ENCODE measurements at regions not wholly inside any gene's neighbourhood (a gene's known extent, or its start where the extent isn't known, plus 50 kb on each side); places are given as distances from the start of the nearest gene placed in this dataset.
"Not testable (repeated sequence)": the region's sequence is repeated elsewhere in the genome, so short reads cannot be mapped to it uniquely, and the experiment has no call there.

GRCh38 chr21:35467566-35467965, 418.5 kb upstream of the RUNX1 start:
- Histone ChIP-seq H3K27me3 (ENCODE audit: control insufficient read depth in 1 of 2, insufficient read depth in 2 of 2, low read length in 2 of 2) (no peaks in the 10 kb centered on the region), H3K9me3 (ENCODE audit: low read length) (no peaks in the 10 kb centered on the region), H2AFZ (ENCODE audit: low read length) (no peak overlapping the region), H3K4me1 (ENCODE audit: insufficient read depth, low read length) (no peaks in the 10 kb centered on the region), H3K4me3 (replicated peaks in 1 of 3; ENCODE audit: insufficient read depth in 1 of 3, low read depth in 2 of 3, low read length in 3 of 3) (no peak overlapping the region), H3K27ac (ENCODE audit: extremely low read length, insufficient read depth, low read length) (no peak overlapping the region), H3K79me2 (ENCODE audit: insufficient read depth, low read length) (no peaks in the 10 kb centered on the region), H3K4me2 (ENCODE audit: low read depth, low read length) (no peak overlapping the region), H3K36me3 (replicated peaks in 1 of 2; ENCODE audit: control insufficient read depth in 1 of 2, insufficient read depth in 2 of 2, low read length in 2 of 2) (no peaks in the 10 kb centered on the region), H4K20me1 (ENCODE audit: insufficient read depth, low read length) (no peaks in the 10 kb centered on the region), H3K9ac (ENCODE audit: insufficient read depth, low read depth, low read length) (no peak overlapping the region)
- ATAC-seq = no peak
- no peak for FAIRE-seq
- CTCF ChIA-PET (ENCODE audit: low intra/inter-chr PET ratio, low total read pairs) = no interaction called here
- intact Hi-C loops (cut with micrococcal nuclease; ENCODE audit: unreplicated experiment) = no loop called here
- in situ Hi-C loops (cut with HindIII; ENCODE audit: extremely low pct_ligation_motif_present, low pct_unique_long_range_greater_than_20kb) = no loop called here
- BruUV-seq (replicated peaks) = no TSS peak
- no peak for TF ChIP-seq ZNF530 (CRISPR knock-in tag; IDR thresholded peaks at IDR 0.05; ENCODE audit: low read depth)
- TF ChIP-seq, protein P1, sequence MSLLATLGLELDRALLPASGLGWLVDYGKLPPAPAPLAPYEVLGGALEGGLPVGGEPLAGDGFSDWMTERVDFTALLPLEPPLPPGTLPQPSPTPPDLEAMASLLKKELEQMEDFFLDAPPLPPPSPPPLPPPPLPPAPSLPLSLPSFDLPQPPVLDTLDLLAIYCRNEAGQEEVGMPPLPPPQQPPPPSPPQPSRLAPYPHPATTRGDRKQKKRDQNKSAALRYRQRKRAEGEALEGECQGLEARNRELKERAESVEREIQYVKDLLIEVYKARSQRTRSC (CRISPR knock-in tag; IDR thresholded peaks at IDR 0.05; ENCODE audit: low read depth) = no peak
- no peak for TF ChIP-seq ARID4A (CRISPR knock-in tag; IDR thresholded peaks at IDR 0.05; ENCODE audit: borderline replicate concordance)
- TF ChIP-seq ZNF383 (CRISPR knock-in tag; IDR thresholded peaks at IDR 0.05; ENCODE audit: borderline replicate concordance) = no peak
- DNase-seq (ENCODE audit: low spot score) = no peak
- POLR2A ChIA-PET = no interaction called here
- 57% methylated on average over 2 of the region's 2 CpGs for WGBS (ENCODE audit: low lambda C conversion rate)

- H3K4me3 ChIP-seq (replicated peaks in 1 of 3; ENCODE audit: insufficient read depth in 1 of 3, low read depth in 2 of 3, low read length in 3 of 3); H3K9ac ChIP-seq (ENCODE audit: insufficient read depth, low read depth, low read length); ATAC-seq; H2AFZ ChIP-seq (ENCODE audit: low read length); DNase-seq (ENCODE audit: low spot score); H3K27ac ChIP-seq (ENCODE audit: extremely low read length, insufficient read depth, low read length); H3K4me1 ChIP-seq (ENCODE audit: insufficient read depth, low read length); H3K36me3 ChIP-seq (replicated peaks in 1 of 2; ENCODE audit: control insufficient read depth in 1 of 2, insufficient read depth in 2 of 2, low read length in 2 of 2); H4K20me1 ChIP-seq (ENCODE audit: insufficient read depth, low read length); in situ Hi-C loops (cut with HindIII; ENCODE audit: extremely low pct_ligation_motif_present, low pct_unique_long_range_greater_than_20kb); H3K27me3 ChIP-seq (ENCODE audit: control insufficient read depth in 1 of 2, insufficient read depth in 2 of 2, low read length in 2 of 2); CTCF ChIA-PET (ENCODE audit: low intra/inter-chr PET ratio, low total read pairs); FAIRE-seq; BruUV-seq (replicated peaks); H3K4me2 ChIP-seq (ENCODE audit: low read depth, low read length); H3K9me3 ChIP-seq (ENCODE audit: low read length); POLR2A ChIA-PET; H3K79me2 ChIP-seq (ENCODE audit: insufficient read depth, low read length); intact Hi-C loops (cut with micrococcal nuclease; ENCODE audit: unreplicated experiment): not testable (repeated sequence)
- WGBS (ENCODE audit: low lambda C conversion rate) = 35% methylated on average over 5 of the region's 5 CpGs
Observed at GRCh38 chr21:35466681-35467080, 417.6 kb upstream of the RUNX1 start.

All from HepG2 (cell line).